GM23338 (cell line): ENCODE measurements at regions not wholly inside any gene's neighbourhood (a gene's known extent, or its start where the extent isn't known, plus 50 kb on each side); places are given as distances from the start of the nearest gene placed in this dataset.

Experiments used
- ATAC-seq: fragments of 200-7000 bp; cut with Tn5 transposase; 3 replicates; pipeline ENCODE4 v1.9.1; 2020
- DNase-seq: peaks from one replicate; pipeline ENCODE4 v3.0.0-alpha.2; 2015; ENCODE audit warnings: low spot score
- H2AFZ ChIP-seq: fragments of 200-600 bp; sonication (generic); 2 replicates; pipeline ENCODE4 v1.8.0; 2016; ENCODE audit warnings: antibody characterized with exemption, mild to moderate bottlenecking, moderate library complexity
- H3F3A ChIP-seq: fragments of 200-600 bp; sonication (generic); replicated peaks from 2 replicates; pipeline ENCODE4 v1.8.0; 2017; ENCODE audit warnings: antibody characterized with exemption, mixed run types, low read depth
- H3K27ac ChIP-seq: fragments of 200-600 bp; sonication (generic); 2 replicates; pipeline ENCODE4 v1.6.1; 2016; ENCODE audit warnings: low read depth
- H3K27me3 ChIP-seq: fragments of 200-600 bp; sonication (generic); 2 replicates; pipeline ENCODE4 v1.8.0; 2016; ENCODE audit warnings: mild to moderate bottlenecking, mixed run types, moderate library complexity; ENCODE audit not compliant: insufficient read depth
- H3K36me3 ChIP-seq: fragments of 200-600 bp; sonication (generic); 2 replicates; pipeline ENCODE4 v1.8.0; 2016; ENCODE audit warnings: mild to moderate bottlenecking; ENCODE audit not compliant: insufficient read depth
- H3K4me1 ChIP-seq: fragments of 200-600 bp; sonication (generic); 2 replicates; pipeline ENCODE4 v1.8.0; 2016; ENCODE audit warnings: mild to moderate bottlenecking, moderate library complexity; ENCODE audit not compliant: insufficient read depth
- H3K4me2 ChIP-seq: fragments of 200-600 bp; sonication (generic); 2 replicates; pipeline ENCODE4 v1.7.1; 2017; ENCODE audit warnings: mixed run types
- H3K4me3 ChIP-seq: fragments of 200-600 bp; sonication (generic); 2 replicates; pipeline ENCODE4 v1.6.1; 2016; ENCODE audit warnings: mixed run types
- H3K79me2 ChIP-seq: fragments of 200-600 bp; sonication (generic); replicated peaks from 2 replicates; pipeline ENCODE4 v1.8.0; 2017; ENCODE audit warnings: mild to moderate bottlenecking; ENCODE audit not compliant: insufficient read depth
- H3K9me2 ChIP-seq: fragments of 200-600 bp; sonication (generic); 2 replicates; pipeline ENCODE4 v1.8.0; 2017; ENCODE audit not compliant: insufficient read depth
- H4K20me1 ChIP-seq: fragments of 200-600 bp; sonication (generic); replicated peaks from 2 replicates; pipeline ENCODE4 v1.8.0; 2017; ENCODE audit warnings: mild to moderate bottlenecking; ENCODE audit not compliant: insufficient read depth
- H3K27ac Mint-ChIP-seq: 2 replicates; pipeline ENCODE4 v1.8.0; 2020; ENCODE audit warnings: inconsistent platforms, mild to moderate bottlenecking, moderate library complexity, mixed read lengths
- H3K27me3 Mint-ChIP-seq: 3 replicates; pipeline ENCODE4 v1.8.0; 2022; ENCODE audit warnings: low read depth, mild to moderate bottlenecking, moderate library complexity, mixed read lengths, inconsistent platforms; ENCODE audit not compliant: insufficient read depth, poor library complexity
- H3K36me3 Mint-ChIP-seq: 3 replicates; pipeline ENCODE4 v1.8.0; 2021; ENCODE audit warnings: low read depth, mild to moderate bottlenecking, inconsistent platforms, moderate library complexity, mixed read lengths
- H3K4me1 Mint-ChIP-seq: 3 replicates; pipeline ENCODE4 v1.8.0; 2020; ENCODE audit warnings: mild to moderate bottlenecking, inconsistent platforms, mixed read lengths
- H3K4me3 Mint-ChIP-seq: 3 replicates; pipeline ENCODE4 v1.8.0; 2021; ENCODE audit warnings: moderate library complexity, mild to moderate bottlenecking, inconsistent platforms, mixed read lengths
- H3K9me3 Mint-ChIP-seq: 3 replicates; pipeline ENCODE4 v1.8.0; 2020; ENCODE audit warnings: moderate library complexity, mild to moderate bottlenecking, inconsistent platforms, mixed read lengths
- CREB1 ChIP-seq: fragments of 250-450 bp; sonication (Bioruptor Pico); IDR thresholded peaks from 2 replicates; pipeline ENCODE4 v1.5.0; 2020; ENCODE audit warnings: low read depth, mild to moderate bottlenecking, moderate library complexity
- CTCF ChIP-seq, 2 experiments: fragments of 200-600 bp in 1 of 2; sonication (generic) in 1 of 2; conservative IDR thresholded peaks; 2 replicates each; pipeline versions ENCODE4 v1.5.1 to v1.6.1; 2016 to 2017; ENCODE audit warnings: antibody characterized with exemption in 2 of 2, low read depth in 2 of 2, mild to moderate bottlenecking in 2 of 2, moderate library complexity in 1 of 2
- NANOG ChIP-seq: IDR thresholded peaks from 2 replicates; pipeline ENCODE4 v1.6.1; 2016; ENCODE audit warnings: antibody characterized with exemption, borderline replicate concordance
- POLR2AphosphoS5 ChIP-seq: IDR thresholded peaks from 2 replicates; pipeline ENCODE4 v1.6.1; 2016; ENCODE audit warnings: antibody characterized with exemption, low read depth
- STAT1 ChIP-seq: IDR thresholded peaks from one replicate; pipeline ENCODE4 v1.6.1; 2016; ENCODE audit warnings: antibody characterized with exemption; ENCODE audit not compliant: unreplicated experiment
- ZNF114 ChIP-seq: fragments of 250-450 bp; sonication (Bioruptor Pico); IDR thresholded peaks from 2 replicates; pipeline ENCODE4 v1.5.0; 2020; ENCODE audit warnings: mild to moderate bottlenecking, moderate library complexity
- ZNF331 ChIP-seq: fragments of 250-450 bp; sonication (Bioruptor Pico); IDR thresholded peaks from 2 replicates; pipeline ENCODE4 v1.5.0; 2020; ENCODE audit warnings: low read depth, mild to moderate bottlenecking, moderate library complexity
- ZNF462 ChIP-seq: fragments of 250-450 bp; sonication (Bioruptor Pico); IDR thresholded peaks from 2 replicates; pipeline ENCODE4 v1.5.0; 2020; ENCODE audit warnings: mild to moderate bottlenecking, moderate library complexity

- TF ChIP-seq ZNF114 (CRISPR knock-in tag) (no peak), ZNF331 (no peak), CTCF (conservative IDR thresholded peaks at IDR 0.05; ENCODE audit: low read depth in 2 of 2) (no peak), CREB1 (CRISPR knock-in tag) (no peak), NANOG (no peak), ZNF462 (CRISPR knock-in tag) (no peak), STAT1 (no peak), POLR2AphosphoS5 (no peak)
- Histone ChIP-seq H3K4me1 (no peaks in the 10 kb centered on the region), H3K79me2 (no peaks in the 10 kb centered on the region), H3K4me2 (no peak overlapping the region), H3K9me2 (no peaks in the 10 kb centered on the region; the same call in 1 of the 2 replicates), H3K27me3 (no peaks in the 10 kb centered on the region), H3K27ac (no peak overlapping the region), H3F3A (no peaks in the 10 kb centered on the region), H3K36me3 (no peaks in the 10 kb centered on the region), H2AFZ (no peak overlapping the region), H4K20me1 (no peaks in the 10 kb centered on the region), H3K4me3 (no peak overlapping the region)
- no peak for DNase-seq
- no peaks in the 10 kb centered on the region for H3K9me3 Mint-ChIP-seq
- H3K4me3 Mint-ChIP-seq = no peak overlapping the region
- no peak overlapping the region for H3K27ac Mint-ChIP-seq
- H3K27me3 Mint-ChIP-seq = no peaks in the 10 kb centered on the region
- no peak for ATAC-seq
- H3K36me3 Mint-ChIP-seq = no peaks in the 10 kb centered on the region
- H3K4me1 Mint-ChIP-seq = no peaks in the 10 kb centered on the region
Measured at GRCh38 chr4:31787701-31788100, 1067.5 kb downstream of the PCDH7 start.
